GM12865 (cell line): ENCODE measurements at regions not wholly inside any gene's neighbourhood (a gene's known extent, or its start where the extent isn't known, plus 50 kb on each side); places are given as distances from the start of the nearest gene placed in this dataset.
A peak's percentile ranks its signal among the peaks of the same experiment; 100 is the strongest.

Experiments used
- DNase-seq: peaks from one replicate; pipeline ENCODE4 v3.0.0; 2010; ENCODE audit warnings: low read depth
- H3K4me3 ChIP-seq: 2 replicates; pipeline ENCODE4 v1.5.1; 2011; ENCODE audit warnings: mild to moderate bottlenecking, low read depth, low read length, control low read depth
- CTCF ChIP-seq: IDR thresholded peaks from 2 replicates; pipeline ENCODE4 v1.5.1; 2011; ENCODE audit warnings: low read length, control low read depth, low read depth, inconsistent platforms; ENCODE audit not compliant: insufficient read depth; ENCODE audit errors: missing control alignments

DNA sequence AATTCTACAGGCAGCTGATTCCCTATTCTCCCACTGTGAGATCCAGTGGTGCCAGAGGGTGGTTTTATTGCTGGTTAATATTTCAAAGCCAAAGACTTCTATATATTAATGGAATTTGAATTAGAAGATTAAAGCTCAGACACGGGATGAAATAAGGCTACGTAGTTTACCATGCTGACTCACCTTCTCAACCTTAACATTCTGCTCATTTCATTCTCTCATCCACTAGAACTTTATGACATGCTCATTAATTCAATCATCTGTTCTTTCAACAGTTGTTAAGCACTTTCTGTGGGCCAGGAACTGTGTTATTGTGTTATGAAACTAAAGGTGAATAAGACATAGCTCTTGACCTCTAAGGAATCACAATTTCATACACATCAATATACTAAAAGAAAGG, 456.9 kb upstream of the MAP3K7 start:
- no peak for DNase-seq
- no peak overlapping the region for H3K4me3 ChIP-seq
- no peak for TF ChIP-seq CTCF

DNA sequence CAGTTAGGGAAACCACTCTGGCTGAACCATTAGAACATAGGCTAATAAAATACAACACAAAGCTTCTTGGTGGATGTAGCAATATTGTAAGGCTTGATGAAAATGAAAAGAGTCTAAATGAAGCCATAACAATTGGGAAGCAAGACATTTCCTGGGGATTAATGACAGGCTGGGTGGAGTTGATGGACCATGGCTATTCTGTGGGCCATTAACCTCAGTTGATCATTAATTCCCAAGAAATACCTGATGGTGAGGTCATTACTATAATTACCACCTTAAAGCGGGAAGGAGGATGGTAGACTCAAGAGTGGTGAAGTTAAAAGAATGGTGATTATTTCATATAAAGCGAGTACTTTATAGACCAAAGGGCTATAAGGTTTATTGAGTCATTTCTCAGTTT, 455.8 kb upstream of the MAP3K7 start:
- H3K4me3 ChIP-seq: no peak overlapping the region
- no peak for TF ChIP-seq CTCF
- DNase-seq: no peak

GRCh38 chr6:91033964-91034363, 447.1 kb upstream of the MAP3K7 start:
- H3K4me3 ChIP-seq: no peak overlapping the region
- no peak for DNase-seq
- no peak for TF ChIP-seq CTCF

GRCh38 chr6:91031581-91031980, 444.7 kb upstream of the MAP3K7 start:
- TF ChIP-seq CTCF: no peak
- no peak for DNase-seq
- H3K4me3 ChIP-seq: no peak overlapping the region

GRCh38 chr6:91029211-91029610, 442.3 kb upstream of the MAP3K7 start:
- H3K4me3 ChIP-seq: no peak overlapping the region
- no peak for TF ChIP-seq CTCF
- no peak for DNase-seq

DNA sequence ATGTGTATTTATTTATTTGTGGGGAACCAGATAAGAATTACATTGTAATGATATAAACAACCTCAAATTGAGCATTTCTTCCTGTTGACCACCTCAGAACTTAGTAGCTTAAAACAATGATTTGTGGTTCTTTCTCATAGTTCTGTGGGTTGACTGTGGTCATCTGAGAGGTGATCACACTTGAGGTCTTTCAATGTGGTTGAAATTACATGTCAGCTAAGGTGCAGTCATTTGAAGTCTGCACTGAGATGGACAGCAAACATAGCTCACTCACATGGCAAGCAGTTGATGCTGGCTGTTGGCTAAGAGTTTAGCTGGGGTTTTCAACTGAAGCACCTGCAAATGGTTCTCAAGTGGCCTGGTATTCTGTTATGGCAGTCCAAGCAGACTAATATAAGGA, 436.7 kb upstream of the MAP3K7 start:
- no peak overlapping the region for H3K4me3 ChIP-seq
- peak; percentile 1 for DNase-seq
- TF ChIP-seq CTCF: no peak

- peak; percentile 31 for DNase-seq
- no peak for TF ChIP-seq CTCF
- no peak overlapping the region for H3K4me3 ChIP-seq
These were observed 433.9 kb upstream of the MAP3K7 start for GRCh38 chr6:91020744-91021143.
